ENCODE measurements at regions not wholly inside any gene's neighbourhood (a gene's known extent, or its start where the extent isn't known, plus 50 kb on each side); places are given as distances from the start of the nearest gene placed in this dataset.
A peak's percentile ranks its signal among the peaks of the same experiment; 100 is the strongest.

- DNase-seq (ENCODE audit: low spot score), result no peak
These were observed 248.2 kb downstream of the ACTL7B start for GRCh38 chr9:108607607-108608006.

- DNase-seq (ENCODE audit: low spot score), result peak; percentile 14
These were observed 249.4 kb downstream of the ACTL7B start for GRCh38 chr9:108606401-108606800.

- no peak for DNase-seq (ENCODE audit: low spot score)
These were observed 252.6 kb downstream of the ACTL7B start for GRCh38 chr9:108603141-108603540.

- no peak for DNase-seq (ENCODE audit: low spot score)
These were observed 254.9 kb downstream of the ACTL7B start for GRCh38 chr9:108600896-108601295.

GRCh38 chr9:108599571-108599970 is 256.2 kb downstream of the ACTL7B start:
- peak; percentile 40 for DNase-seq (ENCODE audit: low spot score)

- no peak for DNase-seq (ENCODE audit: low spot score)
These were observed 264.7 kb downstream of the ACTL7B start for GRCh38 chr9:108591121-108591520.

GRCh38 chr9:108588246-108588645 is 267.5 kb downstream of the ACTL7B start:
- no peak for DNase-seq (ENCODE audit: low spot score)

GRCh38 chr9:108586471-108587139 is 269.2 kb downstream of the ACTL7B start:
- DNase-seq (ENCODE audit: low spot score), result peak; percentile 24

- DNase-seq (ENCODE audit: low spot score), result no peak
These were observed 270.9 kb downstream of the ACTL7B start for GRCh38 chr9:108584860-108585259.

GRCh38 chr9:108582726-108583125 is 273.1 kb downstream of the ACTL7B start:
- no peak for DNase-seq (ENCODE audit: low spot score)

GRCh38 chr9:108579757-108580439 is 275.9 kb downstream of the ACTL7B start:
- DNase-seq (ENCODE audit: low spot score), result peak; percentile 63

GRCh38 chr9:108575276-108575675 is 280.5 kb downstream of the ACTL7B start:
- DNase-seq (ENCODE audit: low spot score), result no peak

- DNase-seq (ENCODE audit: low spot score), result peak; percentile 77
These were observed 286.2 kb downstream of the ACTL7B start for GRCh38 chr9:108569624-108570023.

GRCh38 chr9:108568093-108568492 is 287.7 kb downstream of the ACTL7B start:
- DNase-seq (ENCODE audit: low spot score), result no peak

GRCh38 chr9:108567571-108567970 is 288.2 kb downstream of the ACTL7B start:
- DNase-seq (ENCODE audit: low spot score), result no peak

- peak; percentile 86 for DNase-seq (ENCODE audit: low spot score)
These were observed 290.0 kb downstream of the ACTL7B start for GRCh38 chr9:108565651-108566378.

- no peak for DNase-seq (ENCODE audit: low spot score)
These were observed 293.6 kb downstream of the ACTL7B start for GRCh38 chr9:108562176-108562575.

GRCh38 chr9:108559432-108559831 is 296.4 kb downstream of the ACTL7B start:
- DNase-seq (ENCODE audit: low spot score), result no peak

- no peak for DNase-seq (ENCODE audit: low spot score)
These were observed 301.0 kb downstream of the ACTL7B start for GRCh38 chr9:108554831-108555230.

- DNase-seq (ENCODE audit: low spot score), result no peak
These were observed 302.6 kb downstream of the ACTL7B start for GRCh38 chr9:108553111-108553635.

GRCh38 chr9:108552459-108553040 is 303.2 kb downstream of the ACTL7B start:
- DNase-seq (ENCODE audit: low spot score), result no peak
